ENCODE measurements at regions not wholly inside any gene's neighbourhood (a gene's known extent, or its start where the extent isn't known, plus 50 kb on each side); places are given as distances from the start of the nearest gene placed in this dataset.

- Histone ChIP-seq H3K27ac (no peak overlapping the region), H3K4me3 (no peak overlapping the region), H3K4me1 (no peaks in the 10 kb centered on the region), H3K9me3 (no peaks in the 10 kb centered on the region), H3K4me2 (no peak overlapping the region)
- ChIA-PET CTCF (interaction anchor here (1.7 to 5.6 kb wide), 3 partner anchors 8 to 56 kb away, joined by 4 to 21 read pairs (median 5); no protein-coding TSS in a partner anchor), POLR2A (no interaction called here)
- no peak for FAIRE-seq
- no peak for DNase-seq (ENCODE audit: low read depth in 1 of 2, low spot score in 1 of 2)
- ATAC-seq = no peak
- 42% methylated on average over 4 of the region's 10 CpGs for WGBS (ENCODE audit: missing lambda C conversion rate)
- TF ChIP-seq KDM1A (IDR thresholded peaks at IDR 0.05; ENCODE audit: low read depth) (no peak), HEYL (CRISPR knock-in tag; IDR thresholded peaks at IDR 0.05) (no peak)
These were observed 115.6 kb upstream of the RUNX3 start for GRCh38 chr1:25045480-25046193.

DNA sequence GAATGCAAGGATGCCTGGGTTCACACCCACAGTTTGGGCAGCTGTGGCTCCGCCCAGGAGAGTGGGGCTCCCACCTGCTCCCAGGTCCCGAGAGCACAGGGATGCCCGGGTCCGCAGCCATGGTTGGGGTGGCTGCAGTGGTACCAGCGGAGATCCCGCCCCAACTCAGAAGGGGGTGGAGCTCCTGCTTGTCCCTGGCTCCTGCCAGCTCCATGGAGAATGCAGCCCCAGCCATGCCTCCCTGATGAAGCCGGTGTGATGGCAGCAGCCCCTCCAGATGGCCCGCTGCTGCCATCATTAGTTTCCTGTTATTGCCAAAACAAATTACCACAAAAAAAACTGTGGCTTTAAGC lies 113.1 kb upstream of the RUNX3 start:
- no peak for DNase-seq (ENCODE audit: low read depth in 1 of 2, low spot score in 1 of 2)
- ChIA-PET POLR2A (no interaction called here), CTCF (no interaction called here)
- TF ChIP-seq RNF2 (IDR thresholded peaks at IDR 0.05; ENCODE audit: borderline replicate concordance, low read depth) (no peak), CTCF (IDR thresholded peaks at IDR 0.05) (no peak), MAFK (IDR thresholded peaks at IDR 0.05; ENCODE audit: partially characterized antibody) (no peak), NR3C1 (IDR thresholded peaks at IDR 0.05) (no peak), NFE2L2 (conservative IDR thresholded peaks at IDR 0.05; ENCODE audit: low read length) (no peak), MAZ (IDR thresholded peaks at IDR 0.05; ENCODE audit: borderline replicate concordance, low read depth, low read length) (no peak), CBX8 (IDR thresholded peaks at IDR 0.05) (no peak), ESRRA (IDR thresholded peaks at IDR 0.05; ENCODE audit: borderline replicate concordance, low read length) (no peak), HOXB5 (CRISPR knock-in tag; IDR thresholded peaks at IDR 0.05) (no peak), CHD4 (IDR thresholded peaks at IDR 0.05; ENCODE audit: borderline replicate concordance) (no peak), HOXA7 (CRISPR knock-in tag; IDR thresholded peaks at IDR 0.05) (no peak), EP300 (IDR thresholded peaks at IDR 0.05) (no peak), REST (IDR thresholded peaks at IDR 0.05) (no peak), JUN (IDR thresholded peaks at IDR 0.05) (no peak), TP53 (CRISPR knock-in tag; IDR thresholded peaks at IDR 0.05) (no peak), BHLHE40 (IDR thresholded peaks at IDR 0.05; ENCODE audit: low read depth, low read length) (no peak), POLR2A (IDR thresholded peaks at IDR 0.05; ENCODE audit: low read length) (no peak), KDM5A (IDR thresholded peaks at IDR 0.05) (no peak), RARB (CRISPR knock-in tag; IDR thresholded peaks at IDR 0.05) (no peak)
- TF ChIP-seq, protein P1, sequence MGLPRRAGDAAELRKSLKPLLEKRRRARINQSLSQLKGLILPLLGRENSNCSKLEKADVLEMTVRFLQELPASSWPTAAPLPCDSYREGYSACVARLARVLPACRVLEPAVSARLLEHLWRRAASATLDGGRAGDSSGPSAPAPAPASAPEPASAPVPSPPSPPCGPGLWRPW (IDR thresholded peaks at IDR 0.05) = no peak
- H3K27ac ChIP-seq = no peak overlapping the region
- H3K4me1 ChIP-seq = no peaks in the 10 kb centered on the region
- no peak overlapping the region for H3K4me2 ChIP-seq
- 48% methylated on average over 2 of the region's 8 CpGs for WGBS (ENCODE audit: missing lambda C conversion rate)
- FAIRE-seq = no peak
- no peak overlapping the region for H3K4me3 ChIP-seq
- H3K9me3 ChIP-seq = no peaks in the 10 kb centered on the region
- no peak for ATAC-seq

Measured in A549 (cell line).